ENCODE measurements at regions not wholly inside any gene's neighbourhood (a gene's known extent, or its start where the extent isn't known, plus 50 kb on each side); places are given as distances from the start of the nearest gene placed in this dataset.

- DNase-seq = peak; percentile 30
- Mint-ChIP-seq H3K9me3 (ENCODE audit: unreplicated experiment) (peaks cover 7% of the 10 kb centered on the region), H3K4me3 (ENCODE audit: unreplicated experiment) (no peak overlapping the region), H3K27me3 (ENCODE audit: unreplicated experiment) (peaks cover 3% of the 10 kb centered on the region), H3K4me1 (ENCODE audit: low read depth, unreplicated experiment) (peaks cover 14% of the 10 kb centered on the region), H3K27ac (ENCODE audit: unreplicated experiment) (no peak overlapping the region), H3K36me3 (ENCODE audit: unreplicated experiment) (no peaks in the 10 kb centered on the region)
- TF ChIP-seq CTCF (IDR thresholded peaks at IDR 0.05; ENCODE audit: partially characterized antibody, unreplicated experiment) = no peak
Measured at GRCh38 chr14:104280902-104281767, 142.7 kb downstream of the KIF26A start.

GRCh38 chr14:104281768-104282301 is 143.4 kb downstream of the KIF26A start:
- peaks cover 3% of the 10 kb centered on the region for H3K27me3 Mint-ChIP-seq (ENCODE audit: unreplicated experiment)
- DNase-seq = no peak
- no peak overlapping the region for H3K27ac Mint-ChIP-seq (ENCODE audit: unreplicated experiment)
- no peak overlapping the region for H3K4me3 Mint-ChIP-seq (ENCODE audit: unreplicated experiment)
- TF ChIP-seq CTCF (IDR thresholded peaks at IDR 0.05; ENCODE audit: partially characterized antibody, unreplicated experiment) = no peak
- H3K4me1 Mint-ChIP-seq (ENCODE audit: low read depth, unreplicated experiment) = peaks cover 14% of the 10 kb centered on the region
- H3K9me3 Mint-ChIP-seq (ENCODE audit: unreplicated experiment) = peaks cover 7% of the 10 kb centered on the region
- no peaks in the 10 kb centered on the region for H3K36me3 Mint-ChIP-seq (ENCODE audit: unreplicated experiment)

- DNase-seq = peak; percentile 6
- Mint-ChIP-seq H3K36me3 (ENCODE audit: unreplicated experiment) (no peaks in the 10 kb centered on the region), H3K4me1 (ENCODE audit: low read depth, unreplicated experiment) (peaks cover 9% of the 10 kb centered on the region), H3K27me3 (ENCODE audit: unreplicated experiment) (peaks cover 5% of the 10 kb centered on the region), H3K27ac (ENCODE audit: unreplicated experiment) (no peak overlapping the region), H3K9me3 (ENCODE audit: unreplicated experiment) (peaks cover 6% of the 10 kb centered on the region), H3K4me3 (ENCODE audit: unreplicated experiment) (no peak overlapping the region)
- no peak for TF ChIP-seq CTCF (IDR thresholded peaks at IDR 0.05; ENCODE audit: partially characterized antibody, unreplicated experiment)
Measured at GRCh38 chr14:104282332-104283196, 144.2 kb downstream of the KIF26A start.

- peaks cover 2% of the 10 kb centered on the region for H3K9me3 Mint-ChIP-seq (ENCODE audit: unreplicated experiment)
- no peak overlapping the region for H3K4me3 Mint-ChIP-seq (ENCODE audit: unreplicated experiment)
- no peak overlapping the region for H3K27ac Mint-ChIP-seq (ENCODE audit: unreplicated experiment)
- H3K4me1 Mint-ChIP-seq (ENCODE audit: low read depth, unreplicated experiment) = peaks cover 6% of the 10 kb centered on the region
- H3K36me3 Mint-ChIP-seq (ENCODE audit: unreplicated experiment) = no peaks in the 10 kb centered on the region
- no peak for TF ChIP-seq CTCF (IDR thresholded peaks at IDR 0.05; ENCODE audit: partially characterized antibody, unreplicated experiment)
- H3K27me3 Mint-ChIP-seq (ENCODE audit: unreplicated experiment) = peaks cover 8% of the 10 kb centered on the region
- DNase-seq = peak; percentile 19
Measured at GRCh38 chr14:104283197-104284106, 145.1 kb downstream of the KIF26A start.

Data from glutamatergic neuron (in vitro differentiated cells).